SK-MEL-5 (cell line): ENCODE measurements at regions not wholly inside any gene's neighbourhood (a gene's known extent, or its start where the extent isn't known, plus 50 kb on each side); places are given as distances from the start of the nearest gene placed in this dataset.
"Not testable (repeated sequence)": the region's sequence is repeated elsewhere in the genome, so short reads cannot be mapped to it uniquely, and the experiment has no call there.

Experiments used
- DNase-seq: peaks from one replicate; pipeline ENCODE4 v3.0.0-alpha.2; 2016; ENCODE audit warnings: low read depth, low spot score
- in situ Hi-C: cut with HindIII; loops from 2 replicates; pipeline ENCODE4 v1.10.0; 2016; ENCODE audit warnings: low sequenced_read_pairs, high pct_unique_total_duplicates, low pct_unique_long_range_greater_than_20kb

GRCh38 chr7:65508581-65509367 is 135.1 kb downstream of the ZNF92 start:
- DNase-seq, in situ Hi-C loops: not testable (repeated sequence)

- in situ Hi-C loops, result no loop called here
- no peak for DNase-seq
Observed at GRCh38 chr7:65509368-65510186, 135.9 kb downstream of the ZNF92 start.

GRCh38 chr7:65510187-65510538 is 136.5 kb downstream of the ZNF92 start:
- in situ Hi-C loops, result not testable (repeated sequence)

GRCh38 chr7:65519751-65520150 is 146.1 kb downstream of the ZNF92 start:
- in situ Hi-C loops, DNase-seq: not testable (repeated sequence)

More at GRCh38 chr7:65510187-65510538, 136.5 kb downstream of the ZNF92 start:
- DNase-seq, result not testable (repeated sequence)

GRCh38 chr7:65545465-65546161 is 172.0 kb downstream of the ZNF92 start:
- DNase-seq, in situ Hi-C loops: not testable (repeated sequence)

DNA sequence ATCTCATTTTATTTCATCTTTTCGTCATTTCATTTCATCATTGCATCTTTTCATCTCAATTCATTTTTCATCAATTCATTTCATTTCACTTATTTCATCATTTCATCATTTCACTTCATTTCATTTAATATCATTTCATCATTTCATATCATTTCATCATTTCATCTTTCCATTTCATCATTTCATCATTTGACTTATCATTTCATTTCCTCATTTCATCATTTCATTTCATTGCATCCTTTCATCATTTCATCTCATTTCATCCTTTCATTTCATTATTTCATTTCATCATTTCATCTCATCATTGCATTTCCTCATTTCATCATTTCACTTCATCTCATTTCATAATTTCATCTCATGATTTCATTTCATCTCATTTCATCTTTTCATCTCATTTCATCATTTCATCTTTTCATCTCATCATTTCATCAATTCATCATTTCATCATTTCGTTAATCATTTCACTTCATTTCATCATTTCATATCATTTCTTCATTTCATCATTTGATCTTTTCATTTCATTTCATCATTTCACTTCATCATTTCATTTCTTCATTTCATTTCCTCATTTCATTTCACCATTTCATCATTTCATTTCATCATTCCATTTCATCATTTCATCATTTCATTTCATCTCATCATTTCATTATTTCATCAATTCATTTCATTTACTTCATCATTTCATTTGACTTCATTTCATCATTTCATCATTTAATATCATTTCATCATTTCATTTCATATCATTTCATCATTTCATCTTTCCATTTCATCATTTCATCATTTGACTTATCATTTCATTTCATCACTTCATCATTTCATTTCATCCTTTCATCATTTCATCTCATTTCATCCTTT is 176.2 kb downstream of the ZNF92 start:
- in situ Hi-C loops, DNase-seq: not testable (repeated sequence)

- in situ Hi-C loops, DNase-seq: not testable (repeated sequence)
Observed at GRCh38 chr7:65550444-65550809, 176.8 kb downstream of the ZNF92 start.

- in situ Hi-C loops, DNase-seq: not testable (repeated sequence)
Observed at GRCh38 chr7:65551042-65551441, 177.4 kb downstream of the ZNF92 start.

DNA sequence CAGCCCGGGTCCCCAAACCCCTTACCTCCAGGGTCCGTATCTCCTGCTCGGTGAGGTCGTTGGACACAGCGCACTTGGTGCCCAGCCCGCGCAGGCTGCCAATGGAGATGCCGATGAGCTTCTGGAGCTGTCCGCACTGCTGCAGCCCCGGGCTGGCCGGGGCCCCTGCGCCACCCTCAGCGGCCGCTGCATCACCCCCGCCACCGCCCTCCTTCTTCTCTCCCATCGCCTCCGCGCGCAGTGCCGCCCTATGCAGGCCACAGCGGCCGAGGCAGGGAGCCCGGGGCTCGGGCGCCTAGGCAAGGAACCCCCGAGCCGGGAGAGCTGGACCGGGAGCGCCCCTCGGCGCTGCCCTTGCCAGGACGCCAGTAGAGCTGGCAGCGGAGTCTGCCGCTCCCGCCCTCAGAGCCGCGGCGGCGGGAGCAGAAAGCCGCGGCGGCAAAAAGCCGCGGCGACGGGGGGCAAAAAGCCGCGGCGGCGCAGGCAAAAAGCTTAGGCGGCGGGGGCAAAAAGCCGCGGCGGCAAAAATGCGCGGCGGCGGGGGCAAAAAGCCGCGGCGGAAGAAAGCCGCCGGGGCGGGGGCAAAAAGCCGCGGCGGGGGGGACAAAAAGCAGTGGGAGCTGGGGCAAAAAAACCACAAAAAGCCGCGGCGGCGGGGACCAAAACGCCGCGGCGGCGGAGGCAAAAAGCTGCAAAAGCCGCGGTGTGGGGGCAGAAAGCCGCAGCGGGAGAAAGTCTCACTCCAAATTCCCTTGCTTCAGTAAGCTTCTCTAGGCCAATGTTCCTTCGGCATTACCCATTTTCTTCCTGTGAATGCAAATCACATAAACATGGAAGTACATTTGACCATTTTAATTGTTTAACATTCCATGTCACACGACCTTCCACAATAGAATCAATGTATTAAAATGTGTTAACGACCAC is 181.2 kb downstream of the ZNF92 start:
- DNase-seq, in situ Hi-C loops: not testable (repeated sequence)

GRCh38 chr7:65558584-65558983 is 184.9 kb downstream of the ZNF92 start:
- not testable (repeated sequence) for DNase-seq

GRCh38 chr7:65561786-65562372 is 188.2 kb downstream of the ZNF92 start:
- DNase-seq, in situ Hi-C loops: not testable (repeated sequence)

More at GRCh38 chr7:65558584-65558983, 184.9 kb downstream of the ZNF92 start:
- in situ Hi-C loops, result not testable (repeated sequence)

DNA sequence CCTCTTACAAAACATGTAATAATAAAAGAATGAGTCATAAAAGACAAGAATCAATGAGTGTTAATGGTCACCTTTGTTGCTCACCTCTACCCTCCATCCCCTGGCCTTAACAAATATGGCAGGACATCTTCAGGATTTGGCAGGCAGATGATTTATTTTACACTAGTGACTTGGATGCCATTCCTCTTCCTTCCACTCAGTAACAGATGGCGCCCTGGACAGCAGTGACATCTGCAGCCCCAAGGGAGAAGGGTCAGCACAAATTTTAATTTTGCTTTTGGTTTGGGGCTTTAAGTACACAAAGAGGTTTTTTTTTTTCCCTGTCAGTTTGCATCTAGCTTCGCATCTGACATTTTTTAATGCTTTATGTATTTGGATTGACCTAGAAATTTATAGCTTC is 188.9 kb downstream of the ZNF92 start:
- in situ Hi-C loops, DNase-seq: not testable (repeated sequence)

- in situ Hi-C loops, DNase-seq: not testable (repeated sequence)
Observed at GRCh38 chr7:65563333-65563732, 189.7 kb downstream of the ZNF92 start.

- DNase-seq, in situ Hi-C loops: not testable (repeated sequence)
Observed at GRCh38 chr7:65568226-65568625, 194.6 kb downstream of the ZNF92 start.

- DNase-seq, in situ Hi-C loops: not testable (repeated sequence)
Observed at GRCh38 chr7:65570990-65571389, 197.3 kb downstream of the ZNF92 start.

DNA sequence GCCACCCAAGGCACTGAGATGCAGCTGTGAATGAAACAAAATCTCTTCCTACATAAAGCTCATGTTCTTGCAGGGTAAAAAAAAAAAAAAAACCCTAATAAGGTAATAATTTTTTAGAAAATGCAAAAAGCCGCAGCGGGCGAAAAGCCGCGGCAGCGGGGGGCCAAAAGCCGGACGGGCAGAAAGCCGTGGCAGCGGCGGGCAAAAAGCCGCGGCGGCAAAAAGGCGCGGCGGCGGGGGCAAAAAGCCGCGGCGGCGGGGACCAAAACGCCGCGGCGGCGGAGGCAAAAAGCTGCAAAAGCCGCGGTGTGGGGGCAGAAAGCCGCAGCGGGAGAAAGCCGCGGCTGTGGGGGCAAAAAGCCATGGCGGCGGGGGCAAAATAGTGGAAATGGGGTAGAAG is 198.9 kb downstream of the ZNF92 start:
- in situ Hi-C loops, DNase-seq: not testable (repeated sequence)
